ENCODE measurements at regions not wholly inside any gene's neighbourhood (a gene's known extent, or its start where the extent isn't known, plus 50 kb on each side); places are given as distances from the start of the nearest gene placed in this dataset.

DNA sequence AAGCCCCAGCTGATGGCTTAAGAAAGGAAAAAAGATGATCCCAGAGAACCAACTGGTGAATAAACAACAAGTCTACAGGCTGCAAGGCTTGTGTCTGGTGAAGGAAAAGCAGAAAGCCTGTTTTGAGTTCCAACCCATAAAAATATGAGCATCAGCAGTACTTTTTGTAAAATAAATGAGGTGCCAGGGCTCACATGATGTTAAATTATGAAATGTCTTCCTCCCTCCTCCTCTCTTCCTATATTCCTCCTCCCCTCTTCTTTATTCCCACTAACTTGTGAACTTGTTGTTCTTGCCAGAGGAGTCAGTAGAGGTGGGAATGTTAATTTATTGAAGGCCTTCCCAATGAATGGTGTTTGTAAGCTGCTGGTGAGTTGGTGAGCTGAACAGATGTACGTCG lies 212.2 kb upstream of the CDH11 start:
- H3K27ac Mint-ChIP-seq, result no peak overlapping the region
- no peak for ATAC-seq
- H3K36me3 Mint-ChIP-seq (ENCODE audit: low read depth), result no peaks in the 10 kb centered on the region
- CTCF ChIA-PET, result no interaction called here
- no peak for DNase-seq
- H3K4me1 Mint-ChIP-seq (ENCODE audit: low read depth), result no peaks in the 10 kb centered on the region
- H3K27me3 Mint-ChIP-seq (ENCODE audit: low read depth), result no peaks in the 10 kb centered on the region
- no peaks in the 10 kb centered on the region for H3K9me3 Mint-ChIP-seq (ENCODE audit: insufficient read depth)
- H3K4me3 Mint-ChIP-seq, result no peak overlapping the region
- POLR2A ChIA-PET, result no interaction called here

- H3K27ac Mint-ChIP-seq, result no peak overlapping the region
- ChIA-PET CTCF (no interaction called here), POLR2A (no interaction called here)
- H3K4me1 Mint-ChIP-seq (ENCODE audit: low read depth), result no peaks in the 10 kb centered on the region
- no peaks in the 10 kb centered on the region for H3K9me3 Mint-ChIP-seq (ENCODE audit: insufficient read depth)
- no peaks in the 10 kb centered on the region for H3K36me3 Mint-ChIP-seq (ENCODE audit: low read depth)
- ATAC-seq, result no peak
- no peak for DNase-seq
- H3K27me3 Mint-ChIP-seq (ENCODE audit: low read depth), result no peaks in the 10 kb centered on the region
- H3K4me3 Mint-ChIP-seq, result no peak overlapping the region
Measured at GRCh38 chr16:65333283-65333682, 211.4 kb upstream of the CDH11 start.

DNA sequence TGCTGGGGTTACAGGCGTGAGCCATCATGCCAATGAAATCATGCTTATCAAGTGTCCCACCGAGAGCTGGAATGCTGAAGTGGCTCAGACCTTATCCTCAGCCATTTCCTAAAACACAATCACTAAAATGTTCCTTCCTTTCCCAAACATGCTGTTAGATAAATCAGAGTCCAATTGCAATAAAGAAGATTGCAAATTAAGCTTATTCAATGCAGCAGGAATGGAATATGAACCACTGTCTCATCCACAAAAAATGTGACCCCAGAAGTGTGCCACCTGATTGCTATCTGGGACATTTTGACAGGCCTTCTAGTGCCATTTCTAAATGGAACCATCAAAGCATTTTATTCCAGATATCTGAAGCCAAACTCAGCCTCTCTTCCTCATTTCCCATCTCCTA lies 205.5 kb upstream of the CDH11 start:
- ATAC-seq, result no peak
- DNase-seq, result no peak
- Mint-ChIP-seq H3K27ac (no peak overlapping the region), H3K4me1 (ENCODE audit: low read depth) (no peaks in the 10 kb centered on the region), H3K27me3 (ENCODE audit: low read depth) (no peaks in the 10 kb centered on the region), H3K9me3 (ENCODE audit: insufficient read depth) (no peaks in the 10 kb centered on the region), H3K4me3 (no peak overlapping the region), H3K36me3 (ENCODE audit: low read depth) (no peaks in the 10 kb centered on the region)
- ChIA-PET CTCF (no interaction called here), POLR2A (interaction anchor here (0.6 kb wide), 1 partner anchor 218 kb away, joined by 3 read pairs; no protein-coding TSS in a partner anchor)

- Mint-ChIP-seq H3K27me3 (ENCODE audit: low read depth) (no peaks in the 10 kb centered on the region), H3K27ac (no peak overlapping the region), H3K4me1 (ENCODE audit: low read depth) (no peaks in the 10 kb centered on the region), H3K36me3 (ENCODE audit: low read depth) (no peaks in the 10 kb centered on the region), H3K4me3 (no peak overlapping the region), H3K9me3 (ENCODE audit: insufficient read depth) (no peaks in the 10 kb centered on the region)
- ATAC-seq, result peak; percentile 42
- ChIA-PET CTCF (no interaction called here), POLR2A (no interaction called here)
- DNase-seq, result no peak
Measured at GRCh38 chr16:65323655-65324237, 201.9 kb upstream of the CDH11 start.

DNA sequence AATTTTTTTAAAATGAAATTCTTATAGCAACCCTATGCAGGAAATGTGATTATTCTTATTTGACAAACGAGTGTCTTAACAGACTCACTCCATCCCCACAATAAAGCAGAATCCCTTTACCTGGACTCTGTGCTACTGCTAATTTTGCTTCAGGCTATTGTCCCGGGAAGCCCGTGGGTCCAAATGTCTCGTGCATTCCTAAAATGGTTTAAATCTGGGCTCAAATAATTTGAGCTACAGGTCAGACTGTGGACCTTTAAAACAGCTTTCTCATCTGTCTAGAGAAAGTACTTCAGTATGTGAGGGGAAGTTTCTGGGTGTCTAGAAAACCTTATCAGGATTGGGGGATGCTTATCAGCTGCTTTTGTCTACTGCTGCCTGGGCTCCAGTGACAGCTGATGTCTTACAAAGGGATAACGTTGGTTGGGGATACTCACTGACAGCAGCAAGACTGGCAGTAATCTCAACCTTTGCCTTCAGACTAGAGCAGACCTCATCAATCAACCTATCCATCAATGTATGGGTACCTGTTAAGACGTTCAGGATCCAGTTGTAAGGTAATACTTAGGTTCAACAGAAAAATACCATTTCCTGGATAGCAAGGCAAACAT lies 197.9 kb upstream of the CDH11 start:
- H3K4me3 Mint-ChIP-seq, result no peak overlapping the region
- no peak overlapping the region for H3K27ac Mint-ChIP-seq
- H3K36me3 Mint-ChIP-seq (ENCODE audit: low read depth), result no peaks in the 10 kb centered on the region
- ATAC-seq (no peak), DNase-seq (no peak)
- POLR2A ChIA-PET, result no interaction called here
- peaks cover under 1% of the 10 kb centered on the region for H3K9me3 Mint-ChIP-seq (ENCODE audit: insufficient read depth)
- CTCF ChIA-PET, result no interaction called here
- H3K27me3 Mint-ChIP-seq (ENCODE audit: low read depth), result no peaks in the 10 kb centered on the region
- no peaks in the 10 kb centered on the region for H3K4me1 Mint-ChIP-seq (ENCODE audit: low read depth)

- H3K36me3 Mint-ChIP-seq (ENCODE audit: low read depth), result no peaks in the 10 kb centered on the region
- DNase-seq (no peak), ATAC-seq (no peak)
- no peaks in the 10 kb centered on the region for H3K27me3 Mint-ChIP-seq (ENCODE audit: low read depth)
- H3K4me3 Mint-ChIP-seq, result no peak overlapping the region
- ChIA-PET POLR2A (no interaction called here), CTCF (no interaction called here)
- no peak overlapping the region for H3K27ac Mint-ChIP-seq
- H3K4me1 Mint-ChIP-seq (ENCODE audit: low read depth), result no peaks in the 10 kb centered on the region
- peaks cover 4% of the 10 kb centered on the region for H3K9me3 Mint-ChIP-seq (ENCODE audit: insufficient read depth)
Measured at GRCh38 chr16:65318590-65319257, 196.9 kb upstream of the CDH11 start.

DNA sequence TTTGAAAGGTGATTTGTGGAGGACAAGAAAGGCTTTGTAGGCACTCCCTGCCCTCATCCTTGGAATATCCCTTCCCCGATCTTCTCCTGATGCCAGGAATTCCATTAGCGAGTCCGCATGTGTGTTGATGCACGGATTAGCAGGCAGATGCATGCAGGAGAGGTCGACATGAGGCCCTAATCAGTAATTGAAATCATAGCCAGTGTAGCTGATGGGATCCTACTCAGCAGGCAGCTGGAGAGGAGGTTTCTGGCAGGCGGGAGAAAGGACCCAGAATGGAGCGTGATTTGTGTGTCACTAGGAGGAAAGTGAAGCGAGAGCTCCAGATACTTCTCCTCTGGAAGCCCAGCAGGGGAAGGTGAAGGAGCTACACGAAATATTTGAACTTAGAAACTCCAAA lies 196.3 kb upstream of the CDH11 start:
- Mint-ChIP-seq H3K4me3 (no peak overlapping the region), H3K27me3 (ENCODE audit: low read depth) (no peaks in the 10 kb centered on the region), H3K36me3 (ENCODE audit: low read depth) (no peaks in the 10 kb centered on the region), H3K9me3 (ENCODE audit: insufficient read depth) (peaks cover 4% of the 10 kb centered on the region), H3K4me1 (ENCODE audit: low read depth) (no peaks in the 10 kb centered on the region), H3K27ac (no peak overlapping the region)
- no peak for ATAC-seq
- no peak for DNase-seq
- ChIA-PET POLR2A (no interaction called here), CTCF (no interaction called here)

DNA sequence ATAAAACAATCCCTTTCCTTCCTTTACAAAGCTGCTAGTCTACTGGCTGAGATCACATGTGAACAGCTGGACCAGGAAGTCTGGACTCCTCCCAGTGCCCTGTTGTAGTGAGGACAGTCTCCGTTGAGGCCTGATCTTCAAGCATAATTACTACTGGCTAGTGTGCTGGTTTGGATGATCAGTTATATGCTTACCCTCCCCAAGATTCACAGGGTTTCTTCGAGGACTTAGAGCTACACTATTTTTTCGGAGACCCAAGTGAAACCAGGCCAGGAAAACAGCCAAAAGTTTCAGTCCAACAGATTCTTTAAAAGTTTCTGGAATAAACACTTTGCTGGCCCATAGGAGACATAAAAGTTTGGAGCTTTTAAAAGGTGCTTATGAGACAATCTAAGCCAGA lies 194.9 kb upstream of the CDH11 start:
- POLR2A ChIA-PET, result no interaction called here
- CTCF ChIA-PET, result no interaction called here
- no peaks in the 10 kb centered on the region for H3K27me3 Mint-ChIP-seq (ENCODE audit: low read depth)
- H3K4me3 Mint-ChIP-seq, result no peak overlapping the region
- no peaks in the 10 kb centered on the region for H3K4me1 Mint-ChIP-seq (ENCODE audit: low read depth)
- H3K9me3 Mint-ChIP-seq (ENCODE audit: insufficient read depth), result peaks cover 8% of the 10 kb centered on the region
- no peaks in the 10 kb centered on the region for H3K36me3 Mint-ChIP-seq (ENCODE audit: low read depth)
- H3K27ac Mint-ChIP-seq, result no peak overlapping the region
- ATAC-seq (no peak), DNase-seq (no peak)

DNA sequence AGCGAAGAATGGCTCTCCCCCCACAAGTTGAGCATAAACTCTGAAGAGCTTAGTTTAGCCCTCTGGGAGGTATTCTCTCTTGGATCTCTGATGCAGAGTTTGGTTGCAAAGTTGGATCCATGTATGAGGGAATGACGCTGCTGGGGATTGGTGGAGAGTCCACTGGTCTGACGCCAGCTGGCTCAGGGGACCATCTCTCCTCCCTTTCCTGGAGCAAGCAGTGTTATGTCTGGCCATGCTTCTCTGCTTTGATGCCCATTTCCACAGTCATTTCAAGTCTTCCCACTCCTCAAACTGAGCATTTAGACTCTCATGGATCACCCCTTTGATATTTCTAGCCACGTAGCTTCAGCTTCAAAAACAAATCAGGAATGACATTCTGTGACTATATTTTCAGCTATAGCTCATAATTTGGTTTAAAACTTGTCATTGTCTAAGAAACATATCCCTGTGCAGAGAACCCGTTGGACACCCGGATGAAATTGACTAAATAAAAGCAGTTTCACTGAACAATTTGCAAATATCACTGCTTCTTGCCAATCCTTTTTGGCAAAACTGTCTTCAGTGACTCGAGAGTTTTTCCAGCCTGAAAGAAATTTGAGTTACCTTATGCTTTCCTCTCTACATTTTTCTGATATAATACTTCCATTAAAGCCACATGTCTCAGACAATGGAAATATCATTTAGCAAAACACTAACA lies 193.4 kb upstream of the CDH11 start:
- no peaks in the 10 kb centered on the region for H3K4me1 Mint-ChIP-seq (ENCODE audit: low read depth)
- H3K36me3 Mint-ChIP-seq (ENCODE audit: low read depth), result no peaks in the 10 kb centered on the region
- no peak overlapping the region for H3K4me3 Mint-ChIP-seq
- DNase-seq (no peak), ATAC-seq (no peak)
- POLR2A ChIA-PET, result no interaction called here
- no peak overlapping the region for H3K27ac Mint-ChIP-seq
- H3K9me3 Mint-ChIP-seq (ENCODE audit: insufficient read depth), result peaks cover 8% of the 10 kb centered on the region
- H3K27me3 Mint-ChIP-seq (ENCODE audit: low read depth), result no peaks in the 10 kb centered on the region
- CTCF ChIA-PET, result interaction anchor here (0.6 kb wide), 1 partner anchor 245 kb away, joined by 3 read pairs; no protein-coding TSS in a partner anchor

DNA sequence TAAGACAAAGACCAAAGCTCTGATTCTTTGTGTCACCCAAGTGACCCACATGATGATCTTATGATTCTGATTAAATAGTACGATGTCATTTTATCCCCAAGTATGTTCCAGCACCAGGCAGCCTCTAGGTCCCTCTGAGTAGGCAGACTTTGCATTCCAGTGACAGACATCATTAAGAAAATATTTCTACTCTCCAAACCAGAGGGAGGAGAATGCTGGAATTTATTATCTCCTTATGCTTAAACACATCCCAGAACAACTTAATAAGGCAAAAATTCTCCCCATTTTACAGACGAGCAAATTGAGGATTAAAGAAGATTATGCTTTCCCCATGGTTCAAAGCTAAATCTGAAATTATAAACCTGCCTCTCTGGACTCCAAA lies 192.8 kb upstream of the CDH11 start:
- Mint-ChIP-seq H3K9me3 (ENCODE audit: insufficient read depth) (peaks cover 8% of the 10 kb centered on the region), H3K27ac (no peak overlapping the region), H3K4me1 (ENCODE audit: low read depth) (no peaks in the 10 kb centered on the region), H3K36me3 (ENCODE audit: low read depth) (no peaks in the 10 kb centered on the region), H3K4me3 (no peak overlapping the region), H3K27me3 (ENCODE audit: low read depth) (no peaks in the 10 kb centered on the region)
- DNase-seq (no peak), ATAC-seq (no peak)
- POLR2A ChIA-PET, result no interaction called here
- CTCF ChIA-PET, result no interaction called here

GRCh38 chr16:65313936-65314626 lies 192.2 kb upstream of the CDH11 start:
- Mint-ChIP-seq H3K27ac (no peak overlapping the region), H3K9me3 (ENCODE audit: insufficient read depth) (peaks cover 8% of the 10 kb centered on the region), H3K27me3 (ENCODE audit: low read depth) (no peaks in the 10 kb centered on the region), H3K4me1 (ENCODE audit: low read depth) (no peaks in the 10 kb centered on the region), H3K4me3 (no peak overlapping the region), H3K36me3 (ENCODE audit: low read depth) (no peaks in the 10 kb centered on the region)
- ATAC-seq (no peak), DNase-seq (no peak)
- CTCF ChIA-PET, result no interaction called here
- POLR2A ChIA-PET, result no interaction called here

- peaks cover 8% of the 10 kb centered on the region for H3K9me3 Mint-ChIP-seq (ENCODE audit: insufficient read depth)
- POLR2A ChIA-PET, result no interaction called here
- no peak overlapping the region for H3K27ac Mint-ChIP-seq
- no peak for DNase-seq
- H3K4me1 Mint-ChIP-seq (ENCODE audit: low read depth), result no peaks in the 10 kb centered on the region
- no peaks in the 10 kb centered on the region for H3K27me3 Mint-ChIP-seq (ENCODE audit: low read depth)
- CTCF ChIA-PET, result no interaction called here
- H3K4me3 Mint-ChIP-seq, result no peak overlapping the region
- H3K36me3 Mint-ChIP-seq (ENCODE audit: low read depth), result no peaks in the 10 kb centered on the region
- ATAC-seq, result no peak
Measured at GRCh38 chr16:65312795-65313194, 190.9 kb upstream of the CDH11 start.

Data from activated CD8-positive, alpha-beta T cell treated with anti-CD3 and anti-CD28 coated beads, Interleukin-2, amount 10 ng/mL, durations not matched to agents 7 days and 5 days (primary cell).